ENCODE measurements at regions not wholly inside any gene's neighbourhood (a gene's known extent, or its start where the extent isn't known, plus 50 kb on each side); places are given as distances from the start of the nearest gene placed in this dataset.

- Histone ChIP-seq H3K27ac (no peak overlapping the region), H3K4me1 (replicated peaks in 1 of 2) (no peaks in the 10 kb centered on the region), H3K36me3 (replicated peaks in 1 of 2) (no peaks in the 10 kb centered on the region), H3K9me3 (replicated peaks in 1 of 3) (no peaks in the 10 kb centered on the region), H3K4me3 (no peak overlapping the region), H3K27me3 (no peaks in the 10 kb centered on the region)
- TF ChIP-seq, protein P1, sequence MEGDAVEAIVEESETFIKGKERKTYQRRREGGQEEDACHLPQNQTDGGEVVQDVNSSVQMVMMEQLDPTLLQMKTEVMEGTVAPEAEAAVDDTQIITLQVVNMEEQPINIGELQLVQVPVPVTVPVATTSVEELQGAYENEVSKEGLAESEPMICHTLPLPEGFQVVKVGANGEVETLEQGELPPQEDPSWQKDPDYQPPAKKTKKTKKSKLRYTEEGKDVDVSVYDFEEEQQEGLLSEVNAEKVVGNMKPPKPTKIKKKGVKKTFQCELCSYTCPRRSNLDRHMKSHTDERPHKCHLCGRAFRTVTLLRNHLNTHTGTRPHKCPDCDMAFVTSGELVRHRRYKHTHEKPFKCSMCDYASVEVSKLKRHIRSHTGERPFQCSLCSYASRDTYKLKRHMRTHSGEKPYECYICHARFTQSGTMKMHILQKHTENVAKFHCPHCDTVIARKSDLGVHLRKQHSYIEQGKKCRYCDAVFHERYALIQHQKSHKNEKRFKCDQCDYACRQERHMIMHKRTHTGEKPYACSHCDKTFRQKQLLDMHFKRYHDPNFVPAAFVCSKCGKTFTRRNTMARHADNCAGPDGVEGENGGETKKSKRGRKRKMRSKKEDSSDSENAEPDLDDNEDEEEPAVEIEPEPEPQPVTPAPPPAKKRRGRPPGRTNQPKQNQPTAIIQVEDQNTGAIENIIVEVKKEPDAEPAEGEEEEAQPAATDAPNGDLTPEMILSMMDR (IDR thresholded peaks at IDR 0.05), result no peak
- TF ChIP-seq POLR2A (IDR thresholded peaks at IDR 0.05), result no peak
- intact Hi-C loops (cut with DNase I), result no loop called here
- no peak for DNase-seq
- WGBS, 4 donors, result 63 to 70% (median 67%) methylated on average over 8 of the region's 8 CpGs
Observed at GRCh38 chr16:79933603-79934002, 333.1 kb upstream of the MAF start.

DNA sequence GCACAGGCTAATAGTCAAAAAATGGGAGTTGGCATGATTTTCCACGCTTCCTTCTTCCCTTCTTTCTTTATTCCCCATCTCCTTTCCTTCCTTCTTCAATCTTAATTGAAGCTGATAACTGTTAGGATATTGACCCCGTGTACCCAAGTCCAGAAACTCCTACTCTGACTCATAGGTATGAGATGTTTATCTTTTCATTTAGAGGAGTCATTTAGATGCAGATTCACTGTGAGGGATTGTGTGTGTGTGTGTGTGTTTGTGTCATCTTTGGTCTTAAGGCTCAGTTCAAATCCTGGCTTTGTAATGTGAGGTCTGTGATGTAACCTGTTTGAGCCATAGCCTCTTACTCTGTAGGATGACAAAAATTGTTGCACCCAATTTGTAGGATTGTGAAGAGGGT lies 332.0 kb upstream of the MAF start:
- no peaks in the 10 kb centered on the region for H3K36me3 ChIP-seq (replicated peaks in 1 of 2)
- no peaks in the 10 kb centered on the region for H3K27me3 ChIP-seq
- H3K9me3 ChIP-seq (replicated peaks in 1 of 3), result no peaks in the 10 kb centered on the region
- intact Hi-C loops (cut with DNase I), result no loop called here
- DNase-seq, result no peak
- TF ChIP-seq, protein P1 (IDR thresholded peaks at IDR 0.05), result no peak
- TF ChIP-seq POLR2A (IDR thresholded peaks at IDR 0.05), result no peak
- H3K4me3 ChIP-seq, result no peak overlapping the region
- no peak overlapping the region for H3K27ac ChIP-seq
- 67 to 81% (median 79%) methylated on average over 2 of the region's 2 CpGs for WGBS, 4 donors
- no peaks in the 10 kb centered on the region for H3K4me1 ChIP-seq (replicated peaks in 1 of 2)

GRCh38 chr16:79931721-79932120 lies 331.2 kb upstream of the MAF start:
- Histone ChIP-seq H3K36me3 (replicated peaks in 1 of 2) (no peaks in the 10 kb centered on the region), H3K4me1 (replicated peaks in 1 of 2) (no peaks in the 10 kb centered on the region), H3K9me3 (replicated peaks in 1 of 3) (no peaks in the 10 kb centered on the region), H3K27ac (no peak overlapping the region), H3K27me3 (no peaks in the 10 kb centered on the region), H3K4me3 (no peak overlapping the region)
- no peak for DNase-seq
- no peak for TF ChIP-seq POLR2A (IDR thresholded peaks at IDR 0.05)
- TF ChIP-seq, protein P1 (IDR thresholded peaks at IDR 0.05), result no peak
- WGBS, 4 donors, result 81 to 100% (median 91%) methylated on average over 1 of the region's 1 CpG
- intact Hi-C loops (cut with DNase I), result no loop called here

DNA sequence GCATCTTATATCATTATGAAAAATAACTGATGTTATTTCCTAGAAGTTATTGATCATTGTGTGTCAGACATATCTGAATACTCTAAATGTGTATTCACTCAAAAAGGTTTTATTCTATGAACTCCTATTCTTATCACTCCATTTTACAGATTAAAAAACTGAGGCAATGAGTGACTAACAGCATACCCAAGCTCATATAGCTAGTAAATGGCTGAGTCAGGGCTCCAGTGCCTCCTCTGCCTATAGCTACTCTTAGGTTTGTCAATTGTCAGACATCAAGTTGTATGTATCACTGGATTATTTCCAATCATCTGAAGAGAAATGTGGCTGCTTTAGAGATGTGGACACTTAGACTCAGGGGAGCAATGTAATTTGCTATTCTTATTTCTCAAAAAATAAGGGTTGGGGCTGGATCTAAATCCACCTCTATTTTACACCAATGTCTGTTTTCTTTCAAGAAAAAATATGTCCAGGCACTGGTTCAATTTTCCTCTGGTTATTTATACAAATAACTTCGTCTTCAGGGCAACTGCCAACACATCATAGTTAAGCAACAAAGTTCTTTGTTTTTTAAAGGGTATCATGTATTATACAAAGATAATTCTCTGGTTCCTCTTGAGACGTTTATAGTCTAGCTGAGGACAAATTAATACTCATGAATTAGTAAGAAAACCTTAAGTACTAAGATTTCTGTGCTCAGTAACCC lies 328.9 kb upstream of the MAF start:
- TF ChIP-seq, protein P1 (IDR thresholded peaks at IDR 0.05), result no peak
- no peak for TF ChIP-seq POLR2A (IDR thresholded peaks at IDR 0.05)
- H3K9me3 ChIP-seq (replicated peaks in 1 of 3), result no peaks in the 10 kb centered on the region
- H3K4me1 ChIP-seq (replicated peaks in 1 of 2), result no peaks in the 10 kb centered on the region
- intact Hi-C loops (cut with DNase I), result no loop called here
- no peak overlapping the region for H3K4me3 ChIP-seq
- H3K36me3 ChIP-seq (replicated peaks in 1 of 2), result no peaks in the 10 kb centered on the region
- WGBS, 4 donors, result 33 to 35% (median 33%) methylated on average over 2 of the region's 2 CpGs
- H3K27ac ChIP-seq, result no peak overlapping the region
- H3K27me3 ChIP-seq, result no peaks in the 10 kb centered on the region
- DNase-seq, result no peak
